Esophagus muscularis mucosa (tissue), 3 donors: ENCODE measurements at regions not wholly inside any gene's neighbourhood (a gene's known extent, or its start where the extent isn't known, plus 50 kb on each side); places are given as distances from the start of the nearest gene placed in this dataset.

ENCODE experiments used
- CTCF ChIP-seq, 3 experiments: fragments of 200-600 bp in 2 of 3; fragments of 450-650 bp in 1 of 3; sonication (generic) in 2 of 3; IDR thresholded peaks; one replicate each; pipeline ENCODE4 v1.5.1; 2017 to 2019; ENCODE audit warnings: antibody characterized with exemption in 3 of 3, mild to moderate bottlenecking in 2 of 3, moderate library complexity in 1 of 3
- POLR2A ChIP-seq: fragments of 450-650 bp; IDR thresholded peaks from one replicate; pipeline ENCODE4 v1.6.1; 2017; ENCODE audit warnings: antibody characterized with exemption, moderate library complexity, mild to moderate bottlenecking, low read depth
- POLR2AphosphoS5 ChIP-seq, 2 donors: sonication (generic); formaldehyde crosslinking; IDR thresholded peaks; one replicate each; pipeline ENCODE4 v1.6.1; 2017; ENCODE audit warnings: antibody characterized with exemption in 2 of 2

GRCh38 chr10:3631291-3631690 lies 153.7 kb downstream of the KLF6 start:
- TF ChIP-seq CTCF (IDR thresholded peaks at IDR 0.05) (no peak), POLR2AphosphoS5 (IDR thresholded peaks at IDR 0.05) (no peak), POLR2A (no peak)
